HUES48 (cell line): ENCODE measurements at regions not wholly inside any gene's neighbourhood (a gene's known extent, or its start where the extent isn't known, plus 50 kb on each side); places are given as distances from the start of the nearest gene placed in this dataset.

ENCODE experiments used
- H3K27ac ChIP-seq: one replicate; pipeline ENCODE4 v1.7.0; 2013; ENCODE audit warnings: low read depth, low read length, inconsistent platforms
- H3K27me3 ChIP-seq: 2 replicates; pipeline ENCODE4 v1.6.1; 2013; ENCODE audit warnings: mild to moderate bottlenecking, low read length; ENCODE audit not compliant: control insufficient read depth, insufficient read depth
- H3K36me3 ChIP-seq: 2 replicates; pipeline ENCODE4 v1.6.1; 2013; ENCODE audit warnings: low read length; ENCODE audit not compliant: control insufficient read depth, insufficient read depth
- H3K4me1 ChIP-seq: 2 replicates; pipeline ENCODE4 v1.6.1; 2013; ENCODE audit warnings: mild to moderate bottlenecking, low read length; ENCODE audit not compliant: control insufficient read depth, insufficient read depth
- H3K4me3 ChIP-seq: 2 replicates; pipeline ENCODE4 v1.5.1; 2013; ENCODE audit warnings: mild to moderate bottlenecking, low read depth, low read length
- H3K9ac ChIP-seq: 2 replicates; pipeline ENCODE4 v1.6.1; 2013; ENCODE audit warnings: mild to moderate bottlenecking, low read depth, low read length, moderate library complexity
- H3K9me3 ChIP-seq: 2 replicates; pipeline ENCODE4 v1.6.1; 2013; ENCODE audit warnings: low read length; ENCODE audit not compliant: control insufficient read depth, insufficient read depth

DNA sequence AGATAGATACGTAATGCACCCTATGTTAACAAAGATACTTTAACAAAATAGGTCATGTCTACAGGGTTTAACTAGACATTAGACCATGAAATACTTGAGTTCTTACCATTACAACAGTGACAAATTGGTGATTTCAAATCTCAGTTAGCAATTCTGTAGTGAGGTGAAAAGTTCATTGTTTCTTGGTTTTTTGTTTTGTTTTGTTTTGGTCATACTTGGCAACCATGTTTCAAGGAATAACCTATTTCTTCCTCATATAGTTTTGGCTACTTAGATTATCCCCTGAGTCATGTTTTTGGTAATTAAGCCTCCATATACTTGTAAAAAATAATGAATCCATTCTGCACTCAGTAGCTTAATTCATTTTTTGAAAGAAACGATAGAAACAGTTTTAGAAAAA, 1200.4 kb downstream of the DIAPH3 start:
- Histone ChIP-seq H3K27ac (no peak overlapping the region), H3K27me3 (no peaks in the 10 kb centered on the region), H3K4me3 (no peak overlapping the region), H3K9me3 (no peaks in the 10 kb centered on the region), H3K9ac (no peak overlapping the region), H3K4me1 (no peaks in the 10 kb centered on the region), H3K36me3 (no peaks in the 10 kb centered on the region)

GRCh38 chr13:58964048-58964447, 1199.7 kb downstream of the DIAPH3 start:
- Histone ChIP-seq H3K27me3 (no peaks in the 10 kb centered on the region), H3K36me3 (no peaks in the 10 kb centered on the region), H3K9me3 (peaks cover 2% of the 10 kb centered on the region), H3K9ac (no peak overlapping the region), H3K4me3 (no peak overlapping the region), H3K4me1 (no peaks in the 10 kb centered on the region), H3K27ac (no peak overlapping the region)

- no peak overlapping the region for H3K27ac ChIP-seq
- no peak overlapping the region for H3K9ac ChIP-seq
- H3K36me3 ChIP-seq, result no peaks in the 10 kb centered on the region
- no peaks in the 10 kb centered on the region for H3K27me3 ChIP-seq
- no peak overlapping the region for H3K4me3 ChIP-seq
- no peaks in the 10 kb centered on the region for H3K9me3 ChIP-seq
- H3K4me1 ChIP-seq, result peaks cover 6% of the 10 kb centered on the region
Measured at GRCh38 chr13:58977085-58977484, 1186.6 kb downstream of the DIAPH3 start.

DNA sequence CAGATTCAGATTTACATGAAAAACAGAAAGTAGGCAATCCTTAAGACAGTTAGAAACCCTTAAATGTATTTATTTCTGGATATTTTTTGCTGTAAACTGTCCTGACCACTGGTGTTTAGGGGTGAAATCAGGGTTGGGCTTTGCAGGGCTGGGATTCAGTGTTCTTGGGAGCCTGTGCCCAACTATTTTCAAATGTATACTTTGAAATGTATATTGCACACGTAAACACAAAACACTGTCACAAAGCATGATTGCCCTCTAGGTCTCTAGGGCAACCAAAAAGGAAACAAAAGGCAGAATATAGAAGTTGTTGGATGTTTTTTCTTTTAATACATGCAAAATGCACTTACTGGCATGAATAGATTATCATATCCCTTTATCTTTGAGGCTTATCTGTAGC, 1185.4 kb downstream of the DIAPH3 start:
- Histone ChIP-seq H3K27me3 (no peaks in the 10 kb centered on the region), H3K4me1 (no peaks in the 10 kb centered on the region), H3K27ac (no peak overlapping the region), H3K9me3 (no peaks in the 10 kb centered on the region), H3K4me3 (no peak overlapping the region), H3K36me3 (no peaks in the 10 kb centered on the region), H3K9ac (no peak overlapping the region)

- Histone ChIP-seq H3K4me3 (no peak overlapping the region), H3K9me3 (no peaks in the 10 kb centered on the region), H3K9ac (no peak overlapping the region), H3K27ac (no peak overlapping the region), H3K4me1 (no peaks in the 10 kb centered on the region), H3K27me3 (no peaks in the 10 kb centered on the region), H3K36me3 (no peaks in the 10 kb centered on the region)
Measured at GRCh38 chr13:58979851-58980250, 1183.9 kb downstream of the DIAPH3 start.

- Histone ChIP-seq H3K9me3 (no peaks in the 10 kb centered on the region), H3K27me3 (no peaks in the 10 kb centered on the region), H3K36me3 (no peaks in the 10 kb centered on the region), H3K4me1 (no peaks in the 10 kb centered on the region), H3K4me3 (no peak overlapping the region), H3K27ac (no peak overlapping the region), H3K9ac (no peak overlapping the region)
Measured at GRCh38 chr13:58985845-58986244, 1177.9 kb downstream of the DIAPH3 start.

DNA sequence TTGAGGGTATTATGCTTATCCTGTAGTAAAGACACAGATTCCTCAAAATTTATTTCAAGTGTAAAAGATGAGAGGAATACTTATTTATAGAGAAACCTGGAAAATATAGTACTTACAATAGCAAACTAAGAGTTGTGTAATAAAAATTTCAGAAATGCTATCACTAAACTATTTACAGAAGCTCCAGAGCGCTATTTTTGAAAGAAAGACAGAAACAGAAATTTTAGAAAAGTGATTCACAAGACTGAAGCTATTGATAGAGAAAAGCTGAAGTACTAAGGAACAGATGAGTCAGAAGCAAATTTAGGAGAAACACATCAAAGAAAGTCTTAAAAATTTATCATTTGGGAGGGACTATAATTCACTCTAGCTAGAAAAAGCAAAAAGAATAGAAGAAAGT, 1174.2 kb downstream of the DIAPH3 start:
- H3K27me3 ChIP-seq, result no peaks in the 10 kb centered on the region
- H3K4me3 ChIP-seq, result no peak overlapping the region
- H3K4me1 ChIP-seq, result no peaks in the 10 kb centered on the region; the same call in 1 of the 2 replicates

GRCh38 chr13:58991826-58992477, 1171.8 kb downstream of the DIAPH3 start:
- H3K36me3 ChIP-seq, result no peaks in the 10 kb centered on the region

More for the DNA sequence above, 1174.2 kb downstream of the DIAPH3 start:
- no peak overlapping the region for H3K9ac ChIP-seq
- H3K27ac ChIP-seq, result no peak overlapping the region
- H3K36me3 ChIP-seq, result no peaks in the 10 kb centered on the region
- H3K9me3 ChIP-seq, result no peaks in the 10 kb centered on the region

GRCh38 chr13:58992478-58993042, 1171.2 kb downstream of the DIAPH3 start:
- no peak overlapping the region for H3K9ac ChIP-seq

More at GRCh38 chr13:58991826-58992477, 1171.8 kb downstream of the DIAPH3 start:
- Histone ChIP-seq H3K27me3 (no peaks in the 10 kb centered on the region), H3K4me1 (no peaks in the 10 kb centered on the region; the same call in 1 of the 2 replicates), H3K27ac (no peak overlapping the region), H3K9me3 (no peaks in the 10 kb centered on the region), H3K9ac (no peak overlapping the region), H3K4me3 (no peak overlapping the region)

DNA sequence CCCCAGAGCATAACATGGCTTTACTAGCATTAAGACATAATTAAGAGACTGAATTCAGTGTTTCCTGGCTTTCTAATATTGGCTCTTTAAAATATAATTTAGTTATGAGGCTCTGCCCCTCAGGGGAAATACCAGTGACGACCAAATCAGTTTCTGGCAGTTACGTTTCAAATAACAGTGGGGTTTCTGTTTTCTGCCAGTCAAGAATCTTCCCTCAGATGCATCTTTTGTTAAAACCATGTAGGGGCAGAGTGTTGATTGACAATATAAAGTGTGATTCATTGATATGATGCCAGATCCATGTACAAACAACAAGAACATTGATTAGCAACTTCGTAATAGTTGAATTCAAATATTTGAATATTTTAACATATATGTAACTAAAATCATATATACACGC, 1169.7 kb downstream of the DIAPH3 start:
- Histone ChIP-seq H3K4me3 (no peak overlapping the region), H3K9me3 (no peaks in the 10 kb centered on the region), H3K36me3 (no peaks in the 10 kb centered on the region), H3K27ac (no peak overlapping the region), H3K9ac (no peak overlapping the region), H3K4me1 (peaks cover 6% of the 10 kb centered on the region; the same call in 1 of the 2 replicates), H3K27me3 (no peaks in the 10 kb centered on the region)

More at GRCh38 chr13:58992478-58993042, 1171.2 kb downstream of the DIAPH3 start:
- Histone ChIP-seq H3K4me1 (no peaks in the 10 kb centered on the region; the same call in 1 of the 2 replicates), H3K4me3 (no peak overlapping the region), H3K9me3 (no peaks in the 10 kb centered on the region), H3K36me3 (no peaks in the 10 kb centered on the region), H3K27me3 (no peaks in the 10 kb centered on the region), H3K27ac (no peak overlapping the region)

GRCh38 chr13:58994777-58995176, 1169.0 kb downstream of the DIAPH3 start:
- Histone ChIP-seq H3K9me3 (no peaks in the 10 kb centered on the region), H3K4me3 (no peak overlapping the region), H3K27me3 (no peaks in the 10 kb centered on the region), H3K36me3 (no peaks in the 10 kb centered on the region), H3K9ac (no peak overlapping the region), H3K27ac (no peak overlapping the region), H3K4me1 (peaks cover 6% of the 10 kb centered on the region; the same call in 1 of the 2 replicates)
